Testis (tissue), 2 donors: ENCODE measurements at regions not wholly inside any gene's neighbourhood (a gene's known extent, or its start where the extent isn't known, plus 50 kb on each side); places are given as distances from the start of the nearest gene placed in this dataset.

Source experiments
- CTCF ChIP-seq, 3 experiments: fragments of 450-650 bp in 2 of 3; fragments of 200-600 bp in 1 of 3; sonication (generic) in 1 of 3; IDR thresholded peaks; one replicate each; pipeline ENCODE4 v1.5.1; 2016 to 2019; ENCODE audit warnings: antibody characterized with exemption in 3 of 3, mild to moderate bottlenecking in 2 of 3, moderate library complexity in 1 of 3
- POLR2A ChIP-seq: fragments of 450-650 bp; IDR thresholded peaks from one replicate; pipeline ENCODE4 v1.6.1; 2017; ENCODE audit warnings: antibody characterized with exemption, mild to moderate bottlenecking, moderate library complexity

GRCh38 chr1:182143825-182144645, 82.5 kb upstream of the ZNF648 start:
- TF ChIP-seq CTCF (IDR thresholded peaks at IDR 0.05) (no peak), POLR2A (no peak)
